ENCODE measurements at regions not wholly inside any gene's neighbourhood (a gene's known extent, or its start where the extent isn't known, plus 50 kb on each side); places are given as distances from the start of the nearest gene placed in this dataset.

- Histone ChIP-seq H3K4me1 (no peaks in the 10 kb centered on the region), H3K27me3 (no peaks in the 10 kb centered on the region), H3K36me3 (no peaks in the 10 kb centered on the region), H3K27ac (no peak overlapping the region), H3K9me3 (no peaks in the 10 kb centered on the region), H3K4me3 (no peak overlapping the region)
- WGBS, 2 donors: 77 to 83% methylated on average over 5 of the region's 5 CpGs
- no peak for DNase-seq
- TF ChIP-seq POLR2A (IDR thresholded peaks at IDR 0.05): no peak
- TF ChIP-seq, protein P1, sequence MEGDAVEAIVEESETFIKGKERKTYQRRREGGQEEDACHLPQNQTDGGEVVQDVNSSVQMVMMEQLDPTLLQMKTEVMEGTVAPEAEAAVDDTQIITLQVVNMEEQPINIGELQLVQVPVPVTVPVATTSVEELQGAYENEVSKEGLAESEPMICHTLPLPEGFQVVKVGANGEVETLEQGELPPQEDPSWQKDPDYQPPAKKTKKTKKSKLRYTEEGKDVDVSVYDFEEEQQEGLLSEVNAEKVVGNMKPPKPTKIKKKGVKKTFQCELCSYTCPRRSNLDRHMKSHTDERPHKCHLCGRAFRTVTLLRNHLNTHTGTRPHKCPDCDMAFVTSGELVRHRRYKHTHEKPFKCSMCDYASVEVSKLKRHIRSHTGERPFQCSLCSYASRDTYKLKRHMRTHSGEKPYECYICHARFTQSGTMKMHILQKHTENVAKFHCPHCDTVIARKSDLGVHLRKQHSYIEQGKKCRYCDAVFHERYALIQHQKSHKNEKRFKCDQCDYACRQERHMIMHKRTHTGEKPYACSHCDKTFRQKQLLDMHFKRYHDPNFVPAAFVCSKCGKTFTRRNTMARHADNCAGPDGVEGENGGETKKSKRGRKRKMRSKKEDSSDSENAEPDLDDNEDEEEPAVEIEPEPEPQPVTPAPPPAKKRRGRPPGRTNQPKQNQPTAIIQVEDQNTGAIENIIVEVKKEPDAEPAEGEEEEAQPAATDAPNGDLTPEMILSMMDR (IDR thresholded peaks at IDR 0.05): no peak
- intact Hi-C loops (cut with DNase I): no loop called here
Observed at GRCh38 chrX:63508668-63509067, 157.5 kb upstream of the SPIN4 start.

DNA sequence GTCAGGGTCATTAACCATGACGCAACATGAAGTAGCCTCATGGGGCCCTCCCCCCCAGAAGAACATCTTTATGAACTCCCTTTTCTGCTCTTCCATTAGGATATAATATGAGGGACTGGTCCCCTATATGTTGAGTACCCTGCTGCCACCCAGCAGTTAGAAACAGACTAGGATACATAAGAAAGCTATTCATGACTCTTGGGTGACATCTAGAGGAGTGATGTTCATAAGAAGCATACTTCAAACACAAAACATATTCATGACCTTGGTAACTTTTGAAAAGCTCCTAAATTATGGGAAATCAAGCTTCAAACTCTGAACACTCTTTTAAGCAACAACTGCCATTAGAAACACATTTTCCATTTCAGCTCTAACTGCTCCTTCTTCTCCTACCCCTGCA, 155.2 kb upstream of the SPIN4 start:
- no peak for DNase-seq
- Histone ChIP-seq H3K36me3 (no peaks in the 10 kb centered on the region), H3K27ac (no peak overlapping the region), H3K9me3 (no peaks in the 10 kb centered on the region), H3K4me3 (no peak overlapping the region), H3K4me1 (no peaks in the 10 kb centered on the region), H3K27me3 (no peaks in the 10 kb centered on the region)
- TF ChIP-seq, protein P1 (IDR thresholded peaks at IDR 0.05): peak in 2 of 6 experiments; percentile 5 to 32
- no peak for TF ChIP-seq POLR2A (IDR thresholded peaks at IDR 0.05)
- intact Hi-C loops (cut with DNase I): no loop called here
- WGBS, 2 donors: 78% methylated on average over 1 of the region's 1 CpG; no CpG with 5 or more reads in 1 of the 2 donors

- Histone ChIP-seq H3K9me3 (no peaks in the 10 kb centered on the region), H3K27me3 (no peaks in the 10 kb centered on the region), H3K4me3 (no peak overlapping the region), H3K4me1 (no peaks in the 10 kb centered on the region), H3K36me3 (no peaks in the 10 kb centered on the region), H3K27ac (no peak overlapping the region)
- TF ChIP-seq, protein P1 (IDR thresholded peaks at IDR 0.05): no peak
- no peak for TF ChIP-seq POLR2A (IDR thresholded peaks at IDR 0.05)
- DNase-seq: no peak
- 32 to 33% methylated on average over 1 of the region's 1 CpG for WGBS, 2 donors
- intact Hi-C loops (cut with DNase I): no loop called here
Observed at GRCh38 chrX:63503541-63503940, 152.4 kb upstream of the SPIN4 start.

GRCh38 chrX:63488546-63489373, 137.6 kb upstream of the SPIN4 start:
- intact Hi-C loops (cut with DNase I): no loop called here
- TF ChIP-seq POLR2A (IDR thresholded peaks at IDR 0.05): no peak
- TF ChIP-seq, protein P1 (IDR thresholded peaks at IDR 0.05): no peak
- no peaks in the 10 kb centered on the region for H3K36me3 ChIP-seq
- 40 to 66% methylated on average over 1 to 4 of the region's 4 CpGs for WGBS, 2 donors
- H3K4me3 ChIP-seq: no peak overlapping the region
- no peaks in the 10 kb centered on the region for H3K4me1 ChIP-seq
- H3K9me3 ChIP-seq: peaks cover 0 to 8% (median 0%) of the 10 kb centered on the region in 3 donors
- DNase-seq: no peak
- H3K27ac ChIP-seq: no peak overlapping the region
- no peaks in the 10 kb centered on the region for H3K27me3 ChIP-seq

DNA sequence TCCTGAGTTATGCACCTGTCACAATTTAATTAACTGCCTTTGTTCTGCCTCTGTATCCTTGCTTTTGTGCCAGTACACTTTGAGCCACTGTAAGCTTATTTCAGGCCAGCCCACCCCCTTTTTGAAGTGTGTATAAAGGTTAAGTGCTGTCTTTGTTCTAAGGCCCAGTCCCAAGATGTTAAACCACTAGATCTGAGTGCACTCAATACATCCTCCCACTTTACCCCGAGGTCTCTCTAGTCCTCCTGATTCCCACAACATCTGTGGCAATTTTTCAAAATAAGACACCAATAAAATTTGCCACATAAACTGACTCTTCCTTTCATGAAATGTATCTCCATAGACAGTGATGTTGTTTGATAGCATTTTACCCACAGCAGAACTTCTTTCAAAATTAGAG, 124.1 kb upstream of the SPIN4 start:
- Histone ChIP-seq H3K27ac (no peak overlapping the region), H3K36me3 (peaks cover 0 to 15% (median 0%) of the 10 kb centered on the region in 3 donors), H3K4me1 (no peaks in the 10 kb centered on the region), H3K27me3 (no peaks in the 10 kb centered on the region), H3K9me3 (peaks cover 0 to 37% (median 34%) of the 10 kb centered on the region in 3 donors), H3K4me3 (no peak overlapping the region)
- intact Hi-C loops (cut with DNase I): no loop called here
- no peak for TF ChIP-seq POLR2A (IDR thresholded peaks at IDR 0.05)
- TF ChIP-seq, protein P1 (IDR thresholded peaks at IDR 0.05): no peak
- 71 to 100% methylated on average over 1 of the region's 1 CpG for WGBS, 2 donors
- DNase-seq: no peak
